Rectal smooth muscle tissue (tissue), 1 donor: ENCODE measurements at regions not wholly inside any gene's neighbourhood (a gene's known extent, or its start where the extent isn't known, plus 50 kb on each side); places are given as distances from the start of the nearest gene placed in this dataset.
"Not testable (repeated sequence)": the region's sequence is repeated elsewhere in the genome, so short reads cannot be mapped to it uniquely, and the experiment has no call there.

Source experiments
- H3K27ac ChIP-seq: one replicate; pipeline ENCODE4 v1.7.0; 2013; ENCODE audit warnings: low read depth, low read length, inconsistent platforms
- H3K27me3 ChIP-seq: one replicate; pipeline ENCODE4 v1.7.0; 2013; ENCODE audit warnings: low read length; ENCODE audit not compliant: control insufficient read depth, insufficient read depth
- H3K36me3 ChIP-seq: one replicate; pipeline ENCODE4 v1.7.0; 2013; ENCODE audit warnings: low read length; ENCODE audit not compliant: control insufficient read depth, insufficient read depth
- H3K4me1 ChIP-seq: one replicate; pipeline ENCODE4 v1.7.0; 2013; ENCODE audit warnings: low read length; ENCODE audit not compliant: control insufficient read depth, insufficient read depth
- H3K4me3 ChIP-seq: one replicate; pipeline ENCODE4 v1.7.0; 2013; ENCODE audit warnings: low read length
- H3K9ac ChIP-seq: one replicate; pipeline ENCODE4 v1.7.0; 2013; ENCODE audit warnings: low read length

DNA sequence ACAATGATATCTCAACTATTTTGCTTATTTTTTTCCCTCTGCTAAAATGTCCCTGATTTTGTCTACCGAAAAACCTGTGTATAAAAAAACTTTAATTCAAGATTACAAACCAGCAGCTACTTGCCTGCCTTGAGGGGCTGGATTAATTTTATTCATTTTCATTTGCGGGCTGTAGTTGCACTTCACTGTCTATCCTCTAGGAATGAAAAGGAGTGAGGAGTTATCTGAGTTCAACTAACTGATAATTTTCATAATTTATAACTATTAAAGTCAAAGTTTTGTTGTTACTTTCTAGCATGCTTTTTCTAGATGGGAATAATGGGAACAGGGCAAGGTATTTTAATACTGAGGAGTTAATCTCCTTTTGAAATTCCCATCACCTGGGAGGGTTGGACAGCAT, 50.3 kb upstream of the AGTPBP1 start:
- not testable (repeated sequence) for H3K27ac ChIP-seq, H3K36me3 ChIP-seq, H3K9ac ChIP-seq, H3K4me3 ChIP-seq, H3K27me3 ChIP-seq, H3K4me1 ChIP-seq

DNA sequence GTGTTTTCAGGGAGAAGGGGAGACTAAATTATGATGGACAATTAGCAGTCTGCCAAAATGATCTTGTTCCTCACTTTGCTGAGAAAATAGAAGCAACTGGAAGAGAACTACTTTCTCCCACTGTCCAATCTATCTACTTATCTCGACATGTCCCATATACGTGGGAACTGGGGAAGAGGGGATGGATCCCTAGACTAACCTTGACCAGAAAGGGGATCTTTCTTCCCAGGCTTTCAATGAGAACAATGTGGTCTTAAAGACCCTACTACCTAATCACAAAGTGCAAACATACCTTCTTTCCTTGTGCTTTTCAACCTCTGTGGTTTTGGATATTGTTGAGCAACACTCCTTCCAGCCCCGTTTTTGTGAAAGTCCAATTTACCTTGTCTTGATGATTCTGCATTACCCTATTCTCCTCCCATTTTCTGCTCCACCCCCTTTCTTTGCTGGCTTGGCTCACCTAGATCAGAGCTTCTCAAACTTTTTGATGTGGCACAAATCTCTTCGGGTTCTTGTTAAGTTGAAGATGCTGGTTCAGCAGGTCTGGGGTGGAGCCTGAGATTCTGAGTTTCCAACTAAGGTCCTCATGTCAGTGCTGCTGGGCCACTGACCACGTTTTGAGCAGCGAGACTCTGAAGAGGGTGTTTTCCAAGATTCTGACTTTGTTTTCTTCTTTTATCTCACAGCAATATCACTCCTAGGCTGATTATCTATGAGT, 61.4 kb upstream of the AGTPBP1 start:
- H3K36me3 ChIP-seq, H3K27me3 ChIP-seq, H3K27ac ChIP-seq, H3K4me1 ChIP-seq, H3K4me3 ChIP-seq, H3K9ac ChIP-seq: not testable (repeated sequence)

DNA sequence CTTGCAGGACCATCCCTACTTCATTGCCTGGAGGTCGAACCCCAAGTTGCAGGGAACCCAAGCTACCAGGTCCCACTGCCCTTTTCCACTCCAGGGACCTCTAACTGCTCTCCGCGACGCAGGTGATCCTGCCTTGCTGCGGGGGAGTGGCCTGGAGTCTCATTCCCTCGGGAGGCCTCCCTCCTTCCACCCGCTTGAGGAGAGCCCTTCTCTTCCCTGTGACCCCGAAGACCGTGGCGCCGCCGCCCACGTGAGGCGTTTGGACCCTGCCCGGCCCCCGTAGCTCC, 63.0 kb upstream of the AGTPBP1 start:
- H3K9ac ChIP-seq, H3K27me3 ChIP-seq, H3K36me3 ChIP-seq, H3K4me1 ChIP-seq: not testable (repeated sequence)
- Histone ChIP-seq H3K27ac (peak overlapping the region; percentile 85), H3K4me3 (peak overlapping the region; percentile 83)

DNA sequence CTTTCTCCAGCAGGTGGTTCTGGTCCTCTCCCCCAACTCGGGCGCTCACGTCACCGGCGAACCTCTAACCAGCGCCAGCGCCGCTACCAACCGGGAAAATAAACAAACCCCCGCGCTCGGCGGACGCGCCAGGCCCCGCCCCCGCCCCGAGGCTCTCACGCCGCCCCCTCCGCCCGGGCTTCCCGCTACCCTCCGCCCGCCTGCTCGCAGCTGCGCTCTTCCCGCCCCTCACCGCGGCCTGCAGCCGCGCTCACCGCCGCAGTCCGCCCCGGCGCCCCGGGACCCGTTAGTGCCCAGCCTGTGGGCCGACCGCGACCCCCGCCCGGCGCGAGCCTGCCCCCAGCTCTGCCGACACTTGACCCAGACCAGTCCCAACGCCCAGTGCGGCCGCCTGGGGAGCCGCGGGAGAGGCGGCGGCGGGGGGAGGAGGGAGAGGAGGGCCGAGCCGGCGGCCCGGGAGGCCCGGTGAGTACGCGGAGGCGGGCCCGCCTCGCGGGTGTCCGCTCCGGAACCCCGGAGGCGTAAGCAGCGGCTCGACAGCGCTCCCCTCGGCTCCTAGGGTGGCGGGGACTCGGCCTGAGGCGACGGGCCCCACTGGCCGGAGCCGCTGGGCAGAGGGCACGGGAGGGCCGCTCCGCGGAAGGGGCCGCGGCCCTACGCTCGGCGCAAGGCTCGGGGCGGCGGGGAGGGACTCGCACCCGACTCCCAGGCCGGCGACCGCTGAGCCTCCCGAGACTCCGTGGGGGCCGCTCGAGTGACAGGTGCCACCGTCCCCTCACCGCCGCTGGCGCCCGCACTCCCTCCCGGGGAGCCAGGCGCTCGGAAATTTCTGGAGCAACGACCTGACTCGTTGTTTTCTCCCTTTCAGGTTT, 63.6 kb upstream of the AGTPBP1 start:
- not testable (repeated sequence) for H3K27me3 ChIP-seq, H3K4me1 ChIP-seq, H3K36me3 ChIP-seq
- Histone ChIP-seq H3K4me3 (peak overlapping the region; percentile 83), H3K9ac (peak overlapping the region; percentile 73), H3K27ac (peak overlapping the region; percentile 85)

DNA sequence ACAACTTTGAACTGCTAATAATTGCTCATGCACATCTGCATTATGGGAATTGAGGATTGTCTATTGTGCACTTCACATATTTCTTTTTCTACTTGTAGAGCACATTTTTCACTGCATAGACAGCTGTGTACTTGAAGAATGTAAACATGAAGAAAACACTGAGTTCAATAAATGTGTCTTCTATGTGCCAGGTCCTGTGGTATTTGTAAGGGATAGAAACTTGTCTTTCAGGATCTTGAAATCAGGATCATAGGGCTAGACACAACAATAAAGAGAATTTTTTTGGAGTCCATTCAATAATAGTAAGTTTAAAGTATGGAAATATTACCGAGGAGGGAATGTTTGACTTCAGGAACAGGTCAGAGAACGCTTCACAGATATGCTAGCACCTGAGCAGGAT, 66.6 kb upstream of the AGTPBP1 start:
- not testable (repeated sequence) for H3K27ac ChIP-seq, H3K9ac ChIP-seq, H3K4me3 ChIP-seq, H3K4me1 ChIP-seq, H3K36me3 ChIP-seq, H3K27me3 ChIP-seq

DNA sequence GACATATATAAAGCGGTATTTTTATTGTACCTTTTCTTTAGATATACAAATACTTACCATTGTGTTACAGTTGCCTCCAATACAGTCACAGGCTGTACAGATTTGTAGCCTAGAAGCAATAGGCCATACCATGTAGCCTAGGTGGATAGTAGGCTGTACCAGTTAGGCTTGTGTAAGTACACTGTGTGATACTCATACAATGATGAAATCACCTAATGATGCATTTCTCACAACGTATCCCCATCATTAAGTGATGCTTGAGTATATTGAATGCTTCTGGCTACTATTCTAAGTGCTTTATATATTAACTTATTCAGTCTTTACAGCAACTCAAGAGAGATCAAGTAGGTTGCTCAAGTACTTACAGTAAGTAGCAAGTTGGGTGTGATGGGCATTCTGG, 71.6 kb upstream of the AGTPBP1 start:
- H3K27ac ChIP-seq, H3K36me3 ChIP-seq, H3K4me3 ChIP-seq: not testable (repeated sequence)

DNA sequence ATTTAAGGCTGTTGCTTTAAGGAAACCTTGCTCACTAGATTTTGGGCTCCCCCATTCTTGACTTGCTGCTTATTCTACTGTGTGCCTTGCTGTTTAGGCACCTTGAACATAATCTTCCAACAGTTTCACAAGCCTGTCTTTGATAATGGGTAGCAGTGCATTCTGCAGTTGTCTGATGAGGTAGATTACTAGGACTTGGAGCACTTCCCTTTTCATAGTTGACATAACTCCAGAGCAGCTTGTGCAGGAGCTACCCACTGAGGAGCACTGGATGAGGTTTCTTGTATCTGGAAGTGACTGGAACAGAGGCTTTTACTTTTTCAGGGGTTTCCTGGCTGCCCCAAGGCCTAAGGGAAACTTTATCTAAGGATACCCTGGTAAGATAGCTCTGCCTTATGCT, 73.0 kb upstream of the AGTPBP1 start:
- H3K9ac ChIP-seq, H3K4me1 ChIP-seq, H3K36me3 ChIP-seq, H3K27me3 ChIP-seq, H3K4me3 ChIP-seq, H3K27ac ChIP-seq: not testable (repeated sequence)

More for the DNA sequence above, 71.6 kb upstream of the AGTPBP1 start:
- not testable (repeated sequence) for H3K27me3 ChIP-seq, H3K9ac ChIP-seq, H3K4me1 ChIP-seq

DNA sequence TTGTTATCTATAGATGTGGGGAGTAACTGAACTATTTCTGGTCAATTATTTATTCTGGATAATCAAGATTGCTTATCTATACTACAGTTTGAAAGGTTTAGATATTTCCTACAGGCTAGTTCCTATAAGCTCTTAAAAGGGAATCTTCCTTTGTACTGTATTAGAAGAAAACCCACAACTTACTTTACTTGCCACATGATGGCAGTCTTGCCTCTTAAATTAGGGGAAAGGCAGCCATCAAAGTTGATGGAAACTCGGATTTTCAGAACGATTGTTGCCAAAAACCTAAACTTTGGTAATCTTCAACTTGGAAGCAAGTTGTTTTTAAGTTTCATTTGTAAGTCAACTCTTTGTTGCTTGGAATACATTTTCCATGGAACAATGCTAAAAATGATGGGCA, 77.2 kb upstream of the AGTPBP1 start:
- not testable (repeated sequence) for H3K27ac ChIP-seq, H3K9ac ChIP-seq, H3K27me3 ChIP-seq, H3K4me1 ChIP-seq, H3K36me3 ChIP-seq, H3K4me3 ChIP-seq

DNA sequence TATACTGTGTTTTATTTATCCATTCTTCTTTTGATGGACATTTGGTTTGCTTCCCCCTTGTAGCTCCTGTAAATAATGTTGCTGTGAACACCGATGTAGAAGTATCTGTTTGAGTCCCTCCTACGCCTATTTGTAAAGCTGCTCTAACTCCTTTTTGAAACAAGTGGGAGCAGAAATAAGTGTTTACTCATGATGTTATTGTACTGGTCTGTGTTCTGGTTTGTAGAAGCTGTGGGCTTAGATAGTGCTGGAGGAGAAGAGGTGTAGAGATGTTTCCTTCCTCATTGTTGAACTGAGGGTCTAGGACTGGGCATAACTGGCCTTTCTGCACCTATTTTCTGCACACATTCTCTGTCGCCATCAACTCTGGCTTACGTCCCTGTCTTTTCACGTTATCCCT, 78.8 kb upstream of the AGTPBP1 start:
- H3K27me3 ChIP-seq, H3K4me1 ChIP-seq, H3K27ac ChIP-seq: not testable (repeated sequence)

DNA sequence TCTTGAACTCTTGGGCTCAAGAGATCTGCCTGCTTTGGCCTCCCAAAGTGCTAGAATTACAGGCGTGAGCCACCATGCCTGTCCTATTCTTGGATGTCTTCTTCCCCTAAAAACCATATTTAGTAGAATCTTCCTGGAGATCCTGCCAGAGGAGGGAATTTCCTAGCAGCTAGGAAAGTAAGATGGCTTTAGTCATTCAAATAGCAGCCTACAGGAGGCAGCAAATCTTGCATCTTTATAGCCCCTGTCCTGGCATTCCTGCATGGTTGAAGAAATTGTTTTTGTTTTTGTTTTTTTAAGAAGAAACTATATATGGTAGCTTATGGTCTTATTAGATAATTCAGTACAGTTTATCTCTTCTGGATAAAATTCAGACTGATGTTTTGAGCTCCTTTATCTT, 83.2 kb upstream of the AGTPBP1 start:
- not testable (repeated sequence) for H3K4me3 ChIP-seq

More for the DNA sequence above, 78.8 kb upstream of the AGTPBP1 start:
- not testable (repeated sequence) for H3K4me3 ChIP-seq, H3K36me3 ChIP-seq, H3K9ac ChIP-seq

DNA sequence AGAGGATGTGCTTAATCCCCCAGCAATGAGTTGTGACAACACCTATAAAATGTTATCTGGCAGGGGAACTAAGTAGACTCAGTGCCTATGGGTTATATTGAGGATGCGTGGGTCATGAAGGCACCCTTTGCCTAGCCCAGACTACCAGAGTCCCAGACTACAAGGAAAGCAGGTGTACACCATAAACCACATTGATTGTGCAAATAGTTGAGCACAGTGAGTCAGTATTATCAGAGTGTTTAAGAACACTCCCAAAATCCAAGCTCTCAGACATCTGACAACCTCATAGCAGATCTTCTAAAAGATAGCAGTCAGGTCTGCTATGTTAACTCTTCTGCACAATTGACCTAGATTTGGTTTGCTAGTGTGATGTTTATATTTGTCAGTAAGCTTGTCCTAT, 92.8 kb upstream of the AGTPBP1 start:
- not testable (repeated sequence) for H3K27me3 ChIP-seq, H3K27ac ChIP-seq, H3K4me1 ChIP-seq, H3K4me3 ChIP-seq, H3K9ac ChIP-seq, H3K36me3 ChIP-seq

More for the DNA sequence above, 83.2 kb upstream of the AGTPBP1 start:
- not testable (repeated sequence) for H3K4me1 ChIP-seq, H3K27ac ChIP-seq, H3K27me3 ChIP-seq, H3K36me3 ChIP-seq, H3K9ac ChIP-seq

DNA sequence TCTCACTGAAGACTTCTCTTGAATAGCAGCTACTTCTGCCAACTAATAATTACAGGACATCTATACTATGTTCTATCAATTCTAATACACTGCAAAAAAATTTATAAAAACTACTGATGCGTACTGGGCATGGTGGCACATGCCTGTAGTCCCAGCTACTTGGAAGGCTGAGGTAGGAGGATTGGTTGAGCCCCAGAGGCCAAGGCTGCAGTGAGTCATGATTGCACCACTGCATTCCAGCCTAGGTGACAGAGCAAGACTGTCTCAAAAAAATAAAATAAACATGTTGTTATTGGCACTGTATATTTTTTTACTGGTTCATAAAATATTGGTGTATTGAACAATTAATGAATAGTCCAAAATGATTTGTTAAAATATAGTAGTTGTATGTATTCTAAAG, 97.0 kb upstream of the NAA35 start:
- H3K27ac ChIP-seq, H3K4me1 ChIP-seq, H3K27me3 ChIP-seq, H3K9ac ChIP-seq, H3K4me3 ChIP-seq, H3K36me3 ChIP-seq: not testable (repeated sequence)

DNA sequence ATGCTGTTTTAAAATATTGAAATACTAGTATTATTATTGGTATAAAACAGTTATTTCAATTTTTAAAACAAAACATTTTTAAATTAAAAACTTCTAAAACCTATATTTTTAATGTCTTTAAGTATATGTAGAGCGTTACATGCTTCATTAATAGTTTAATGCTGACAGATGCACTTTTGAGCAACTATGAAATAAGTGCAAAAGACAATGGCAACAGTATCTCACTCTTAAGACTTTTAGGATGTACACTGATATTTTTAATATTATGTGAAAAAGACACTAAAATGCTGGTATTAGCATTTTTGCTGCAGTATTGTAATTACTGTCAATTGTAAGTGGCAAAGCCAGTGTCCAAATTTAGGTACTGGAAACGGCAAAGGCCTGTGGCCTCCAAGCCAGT, 93.2 kb upstream of the NAA35 start:
- H3K4me1 ChIP-seq, H3K4me3 ChIP-seq, H3K36me3 ChIP-seq, H3K9ac ChIP-seq, H3K27me3 ChIP-seq, H3K27ac ChIP-seq: not testable (repeated sequence)
